ENCODE measurements at regions not wholly inside any gene's neighbourhood (a gene's known extent, or its start where the extent isn't known, plus 50 kb on each side); places are given as distances from the start of the nearest gene placed in this dataset.

GRCh38 chr2:11030036-11030435, 118.3 kb downstream of the KCNF1 start:
- no peak overlapping the region for H2BK15ac ChIP-seq (ENCODE audit: low read depth, low read length)
- H3K23ac ChIP-seq (ENCODE audit: low read depth, low read length), result no peak overlapping the region
- H2BK5ac ChIP-seq (ENCODE audit: low read depth, low read length, poor library complexity, severe bottlenecking), result no peak overlapping the region
- no peaks in the 10 kb centered on the region for H3K36me3 ChIP-seq (ENCODE audit: control insufficient read depth, insufficient read depth, low read length)
- H2BK20ac ChIP-seq (ENCODE audit: low read depth, low read length), result no peak overlapping the region
- H3K56ac ChIP-seq (ENCODE audit: extremely low read depth, insufficient read depth, low read length), result no peak overlapping the region
- no peak overlapping the region for H3K18ac ChIP-seq (ENCODE audit: low read depth, low read length)
- no CpG with 5 or more reads among the region's 7 CpGs for WGBS, 2 experiments (ENCODE audit: extremely low coverage in 2 of 2, insufficient read length in 1 of 2)
- no peak overlapping the region for H3K9ac ChIP-seq (ENCODE audit: low read depth, low read length)
- H3K79me1 ChIP-seq (ENCODE audit: low read depth in 1 of 2, low read length in 2 of 2), result no peaks in the 10 kb centered on the region
- H4K8ac ChIP-seq (ENCODE audit: low read depth in 2 of 2, low read length in 2 of 2), result no peak overlapping the region
- DNase-seq (no peak), ATAC-seq (ENCODE audit: low read depth) (no peak)
- H3K9me1 ChIP-seq (ENCODE audit: insufficient read depth, low read length), result no peaks in the 10 kb centered on the region
- H2BK120ac ChIP-seq (ENCODE audit: low read depth, low read length), result no peak overlapping the region
- no peak overlapping the region for H4K5ac ChIP-seq (ENCODE audit: low read depth, low read length)
- ChIA-PET POLR2A (ENCODE audit: unreplicated experiment) (no interaction called here), CTCF (no interaction called here)
- no TSS peak for BruUV-seq (replicated peaks)
- peaks cover 8% of the 10 kb centered on the region for H3K9me3 ChIP-seq (ENCODE audit: control insufficient read depth, insufficient read depth, low read length)
- H3K27me3 ChIP-seq (ENCODE audit: control insufficient read depth, insufficient read depth, low read length), result peaks cover 21% of the 10 kb centered on the region
- dilution Hi-C loops (cut with HindIII; ENCODE audit: low sequenced_read_pairs, unreplicated experiment), result no loop called here
- in situ Hi-C loops (cut with MboI; ENCODE audit: low sequenced_read_pairs), result no loop called here
- H2AK5ac ChIP-seq (ENCODE audit: low read depth, low read length), result no peak overlapping the region
- TF ChIP-seq NFE2L2 (IDR thresholded peaks at IDR 0.05; ENCODE audit: low read depth, low read length) (no peak), MXI1 (IDR thresholded peaks at IDR 0.05; ENCODE audit: borderline replicate concordance, low read depth, low read length) (no peak), POLR2A (IDR thresholded peaks at IDR 0.05; ENCODE audit: low read depth, low read length) (no peak), USF2 (IDR thresholded peaks at IDR 0.05; ENCODE audit: low read depth, low read length) (no peak), RCOR1 (IDR thresholded peaks at IDR 0.05; ENCODE audit: insufficient replicate concordance, low read length) (no peak), RFX5 (IDR thresholded peaks at IDR 0.05; ENCODE audit: low read depth, low read length) (no peak), RAD21 (IDR thresholded peaks at IDR 0.05; ENCODE audit: low read length) (no peak), CHD1 (IDR thresholded peaks at IDR 0.05; ENCODE audit: low read depth, low read length) (no peak), MAFK (IDR thresholded peaks at IDR 0.05; ENCODE audit: low read depth, low read length) (no peak)
- no peak overlapping the region for H3K4me3 ChIP-seq (ENCODE audit: insufficient read depth, low read depth, low read length)
- no peak overlapping the region for H3K4me2 ChIP-seq (ENCODE audit: low read depth, low read length)
- H3K14ac ChIP-seq (replicated peaks; ENCODE audit: low read depth, low read length), result no peak overlapping the region
- H3K27ac ChIP-seq (ENCODE audit: insufficient read depth, low read length), result no peak overlapping the region
- H3K4me1 ChIP-seq (ENCODE audit: control insufficient read depth, insufficient read depth, low read length), result peaks cover 2% of the 10 kb centered on the region; the same call in 1 of the 2 replicates
- H4K20me1 ChIP-seq (ENCODE audit: insufficient read depth, low read length), result no peaks in the 10 kb centered on the region
- no peak overlapping the region for H3K4ac ChIP-seq (ENCODE audit: low read depth, low read length)
- H2AFZ ChIP-seq (replicated peaks; ENCODE audit: low read length, poor library complexity), result no peak overlapping the region
- H2AK9ac ChIP-seq (replicated peaks; ENCODE audit: low read depth, low read length, poor library complexity), result no peak overlapping the region
- no peak overlapping the region for H4K91ac ChIP-seq (ENCODE audit: insufficient read depth, low read depth, low read length)
- intact Hi-C loops (cut with micrococcal nuclease), result no loop called here
